ENCODE measurements at regions not wholly inside any gene's neighbourhood (a gene's known extent, or its start where the extent isn't known, plus 50 kb on each side); places are given as distances from the start of the nearest gene placed in this dataset.

GRCh38 chr12:124658302-124658701 is 90.9 kb upstream of the NCOR2 start:
- Histone ChIP-seq H3K27ac (replicated peaks) (no peak overlapping the region), H3K27me3 (ENCODE audit: insufficient read depth, poor library complexity, severe bottlenecking) (no peaks in the 10 kb centered on the region), H3K4me3 (replicated peaks; ENCODE audit: insufficient read depth, low read length) (no peak overlapping the region)
- DNase-seq (ENCODE audit: low read depth in 1 of 2, low spot score in 1 of 2) = no peak
- TF ChIP-seq REST (IDR thresholded peaks at IDR 0.05; ENCODE audit: insufficient replicate concordance, low read depth) (no peak), SPI1 (IDR thresholded peaks at IDR 0.05; ENCODE audit: borderline replicate concordance, low read depth) (no peak), POLR2AphosphoS5 (IDR thresholded peaks at IDR 0.05; ENCODE audit: low read depth) (no peak), GABPA (IDR thresholded peaks at IDR 0.05; ENCODE audit: low read depth) (no peak), CTCF (IDR thresholded peaks at IDR 0.05; ENCODE audit: insufficient read depth, low read length) (no peak)

- TF ChIP-seq SPI1 (IDR thresholded peaks at IDR 0.05; ENCODE audit: borderline replicate concordance, low read depth) (no peak), GABPA (IDR thresholded peaks at IDR 0.05; ENCODE audit: low read depth) (no peak), POLR2AphosphoS5 (IDR thresholded peaks at IDR 0.05; ENCODE audit: low read depth) (no peak), REST (IDR thresholded peaks at IDR 0.05; ENCODE audit: insufficient replicate concordance, low read depth) (no peak), CTCF (IDR thresholded peaks at IDR 0.05; ENCODE audit: insufficient read depth, low read length) (no peak)
- no peak overlapping the region for H3K27ac ChIP-seq (replicated peaks)
- H3K27me3 ChIP-seq (ENCODE audit: insufficient read depth, poor library complexity, severe bottlenecking) = no peaks in the 10 kb centered on the region
- DNase-seq (ENCODE audit: low read depth in 1 of 2, low spot score in 1 of 2) = no peak
- H3K4me3 ChIP-seq (replicated peaks; ENCODE audit: insufficient read depth, low read length) = no peak overlapping the region
These were observed 89.6 kb upstream of the NCOR2 start for GRCh38 chr12:124656947-124657434.

- H3K4me3 ChIP-seq (replicated peaks; ENCODE audit: insufficient read depth, low read length) = no peak overlapping the region
- no peak for TF ChIP-seq REST (IDR thresholded peaks at IDR 0.05; ENCODE audit: insufficient replicate concordance, low read depth)
- no peak for TF ChIP-seq SPI1 (IDR thresholded peaks at IDR 0.05; ENCODE audit: borderline replicate concordance, low read depth)
- TF ChIP-seq CTCF (IDR thresholded peaks at IDR 0.05; ENCODE audit: insufficient read depth, low read length) = no peak
- TF ChIP-seq GABPA (IDR thresholded peaks at IDR 0.05; ENCODE audit: low read depth) = no peak
- no peak for TF ChIP-seq POLR2AphosphoS5 (IDR thresholded peaks at IDR 0.05; ENCODE audit: low read depth)
- DNase-seq (ENCODE audit: low read depth in 1 of 2, low spot score in 1 of 2) = peak in 1 of 2 experiments; percentile 24
These were observed 88.5 kb upstream of the NCOR2 start for GRCh38 chr12:124655698-124656516.

More at GRCh38 chr12:124655698-124656516, 88.5 kb upstream of the NCOR2 start:
- no peak overlapping the region for H3K27ac ChIP-seq (replicated peaks)
- H3K27me3 ChIP-seq (ENCODE audit: insufficient read depth, poor library complexity, severe bottlenecking) = no peaks in the 10 kb centered on the region
